GM23248 (cell line): ENCODE measurements at regions not wholly inside any gene's neighbourhood (a gene's known extent, or its start where the extent isn't known, plus 50 kb on each side); places are given as distances from the start of the nearest gene placed in this dataset.

Source experiments
- DNase-seq: peaks from one replicate; pipeline ENCODE4 v3.0.0-alpha.2; 2015
- H2AFZ ChIP-seq: fragments of 200-600 bp; sonication (generic); 2 replicates; pipeline ENCODE4 v1.6.1; 2016; ENCODE audit warnings: antibody characterized with exemption
- H3F3A ChIP-seq: fragments of 200-600 bp; sonication (generic); 2 replicates; pipeline ENCODE4 v1.6.1; 2016; ENCODE audit warnings: mild to moderate bottlenecking, antibody characterized with exemption, mixed run types; ENCODE audit not compliant: insufficient read depth
- H3K27ac ChIP-seq: fragments of 200-600 bp; sonication (generic); 2 replicates; pipeline ENCODE4 v1.5.1; 2016; ENCODE audit warnings: mild to moderate bottlenecking
- H3K27me3 ChIP-seq: fragments of 200-600 bp; sonication (generic); replicated peaks from 2 replicates; pipeline ENCODE4 v1.6.1; 2016; ENCODE audit warnings: mild to moderate bottlenecking; ENCODE audit not compliant: insufficient read depth
- H3K36me3 ChIP-seq: fragments of 200-600 bp; sonication (generic); 2 replicates; pipeline ENCODE4 v1.6.1; 2016; ENCODE audit warnings: low read depth, mild to moderate bottlenecking
- H3K4me1 ChIP-seq: fragments of 200-600 bp; sonication (generic); 2 replicates; pipeline ENCODE4 v1.6.1; 2016; ENCODE audit warnings: mild to moderate bottlenecking; ENCODE audit not compliant: insufficient read depth
- H3K4me2 ChIP-seq: fragments of 200-600 bp; sonication (generic); one replicate; pipeline ENCODE4 v1.6.1; 2016; ENCODE audit warnings: mild to moderate bottlenecking; ENCODE audit not compliant: unreplicated experiment
- H3K4me3 ChIP-seq: fragments of 200-600 bp; sonication (generic); 2 replicates; pipeline ENCODE4 v1.5.1; 2016; ENCODE audit warnings: mild to moderate bottlenecking
- H3K79me2 ChIP-seq: fragments of 200-600 bp; sonication (generic); 2 replicates; pipeline ENCODE4 v1.6.1; 2016; ENCODE audit warnings: mild to moderate bottlenecking; ENCODE audit not compliant: insufficient read depth
- H3K9ac ChIP-seq: fragments of 200-600 bp; sonication (generic); 2 replicates; pipeline ENCODE4 v1.6.1; 2016; ENCODE audit warnings: mild to moderate bottlenecking
- H3K9me2 ChIP-seq: fragments of 200-600 bp; sonication (generic); 2 replicates; pipeline ENCODE4 v1.6.1; 2016; ENCODE audit warnings: mixed run types, mild to moderate bottlenecking, moderate library complexity; ENCODE audit not compliant: insufficient read depth
- H3K9me3 ChIP-seq: fragments of 200-600 bp; sonication (generic); one replicate; pipeline ENCODE4 v1.6.1; 2017; ENCODE audit warnings: low read depth
- H4K20me1 ChIP-seq: fragments of 200-600 bp; sonication (generic); 2 replicates; pipeline ENCODE4 v1.6.0; 2016; ENCODE audit not compliant: insufficient read depth
- EZH2 ChIP-seq: fragments of 200-600 bp; sonication (generic); IDR thresholded peaks from 2 replicates; pipeline ENCODE4 v1.6.1; 2018; ENCODE audit warnings: antibody characterized with exemption, mild to moderate bottlenecking; ENCODE audit not compliant: insufficient read depth, poor library complexity, severe bottlenecking
- EZH2phosphoT487 ChIP-seq: fragments of 200-600 bp; sonication (generic); IDR thresholded peaks from 2 replicates; pipeline ENCODE4 v1.6.1; 2018; ENCODE audit warnings: antibody characterized with exemption, moderate library complexity, mild to moderate bottlenecking, low read depth; ENCODE audit not compliant: insufficient read depth
- WGBS, 2 experiments: methylation state at CpG; one replicate each; pipeline ENCODE4 v1.1.6; 2015 to 2017; ENCODE audit warnings: low lambda C conversion rate in 2 of 2, low coverage in 1 of 2; ENCODE audit errors: missing lambda C conversion rate in 2 of 2; 5-methylcytosine and 5-hydroxymethylcytosine counted together
- in situ Hi-C: fragments of 300-500 bp; cut with MboI; formaldehyde crosslinking; loops from 2 replicates; pipeline ENCODE4 v1.15.0; 2020

GRCh38 chr9:102796244-102796643 lies 198.9 kb upstream of the CYLC2 start:
- H3K9me3 ChIP-seq: no peaks in the 10 kb centered on the region
- no peak overlapping the region for H3K4me2 ChIP-seq
- no peak for DNase-seq
- in situ Hi-C loops: no loop called here
- H3K27me3 ChIP-seq: no peaks in the 10 kb centered on the region
- no peak overlapping the region for H2AFZ ChIP-seq
- H3K36me3 ChIP-seq: no peaks in the 10 kb centered on the region
- no peaks in the 10 kb centered on the region for H3K4me1 ChIP-seq
- H3K9ac ChIP-seq: no peak overlapping the region
- H3K79me2 ChIP-seq: no peaks in the 10 kb centered on the region
- H3K9me2 ChIP-seq: no peaks in the 10 kb centered on the region
- H3K4me3 ChIP-seq: no peak overlapping the region
- no peaks in the 10 kb centered on the region for H3F3A ChIP-seq
- no peak overlapping the region for H3K27ac ChIP-seq
- WGBS, 2 experiments: 18 to 26% methylated on average over 5 of the region's 5 CpGs
- H4K20me1 ChIP-seq: no peaks in the 10 kb centered on the region
- TF ChIP-seq EZH2 (no peak), EZH2phosphoT487 (no peak)

GRCh38 chr9:102795532-102795931 lies 199.6 kb upstream of the CYLC2 start:
- Histone ChIP-seq H2AFZ (no peak overlapping the region), H4K20me1 (no peaks in the 10 kb centered on the region), H3K9me3 (no peaks in the 10 kb centered on the region), H3K9ac (no peak overlapping the region), H3K79me2 (no peaks in the 10 kb centered on the region), H3K36me3 (no peaks in the 10 kb centered on the region), H3K4me1 (no peaks in the 10 kb centered on the region), H3F3A (no peaks in the 10 kb centered on the region), H3K4me2 (no peak overlapping the region), H3K4me3 (no peak overlapping the region), H3K9me2 (no peaks in the 10 kb centered on the region), H3K27me3 (no peaks in the 10 kb centered on the region), H3K27ac (no peak overlapping the region)
- TF ChIP-seq EZH2phosphoT487: no peak
- TF ChIP-seq EZH2: no peak
- no peak for DNase-seq
- in situ Hi-C loops: no loop called here

GRCh38 chr9:102779356-102779755 lies 215.8 kb upstream of the CYLC2 start:
- Histone ChIP-seq H3K36me3 (no peaks in the 10 kb centered on the region), H3K9me2 (no peaks in the 10 kb centered on the region), H3K79me2 (no peaks in the 10 kb centered on the region), H3K27me3 (no peaks in the 10 kb centered on the region), H4K20me1 (no peaks in the 10 kb centered on the region), H3K4me2 (no peak overlapping the region), H3F3A (no peaks in the 10 kb centered on the region), H3K27ac (no peak overlapping the region), H3K9me3 (no peaks in the 10 kb centered on the region), H3K4me1 (no peaks in the 10 kb centered on the region), H3K4me3 (no peak overlapping the region), H3K9ac (no peak overlapping the region), H2AFZ (no peak overlapping the region)
- DNase-seq: no peak
- in situ Hi-C loops: no loop called here
- no peak for TF ChIP-seq EZH2
- no peak for TF ChIP-seq EZH2phosphoT487

- Histone ChIP-seq H3K4me3 (no peak overlapping the region), H3K4me1 (no peaks in the 10 kb centered on the region), H3K79me2 (no peaks in the 10 kb centered on the region), H2AFZ (no peak overlapping the region), H4K20me1 (no peaks in the 10 kb centered on the region), H3F3A (no peaks in the 10 kb centered on the region), H3K27ac (no peak overlapping the region), H3K4me2 (no peak overlapping the region), H3K27me3 (no peaks in the 10 kb centered on the region), H3K9me3 (no peaks in the 10 kb centered on the region), H3K36me3 (no peaks in the 10 kb centered on the region), H3K9ac (no peak overlapping the region), H3K9me2 (no peaks in the 10 kb centered on the region)
- in situ Hi-C loops: no loop called here
- 2 to 14% methylated on average over 4 of the region's 4 CpGs for WGBS, 2 experiments
- DNase-seq: no peak
- no peak for TF ChIP-seq EZH2
- TF ChIP-seq EZH2phosphoT487: no peak
Measured at GRCh38 chr9:102778746-102779145, 216.4 kb upstream of the CYLC2 start.

GRCh38 chr9:102770704-102771103 lies 224.4 kb upstream of the CYLC2 start:
- no peaks in the 10 kb centered on the region for H3F3A ChIP-seq
- H3K9me2 ChIP-seq: no peaks in the 10 kb centered on the region
- no peak for TF ChIP-seq EZH2
- TF ChIP-seq EZH2phosphoT487: no peak
- 61 to 75% methylated on average over 3 of the region's 3 CpGs for WGBS, 2 experiments
- H3K4me1 ChIP-seq: no peaks in the 10 kb centered on the region
- no peak overlapping the region for H2AFZ ChIP-seq
- H3K27ac ChIP-seq: no peak overlapping the region
- H3K79me2 ChIP-seq: no peaks in the 10 kb centered on the region
- no peak for DNase-seq
- H3K36me3 ChIP-seq: no peaks in the 10 kb centered on the region
- H3K27me3 ChIP-seq: no peaks in the 10 kb centered on the region
- H3K9ac ChIP-seq: no peak overlapping the region
- in situ Hi-C loops: no loop called here
- no peaks in the 10 kb centered on the region for H3K9me3 ChIP-seq
- no peak overlapping the region for H3K4me3 ChIP-seq
- no peaks in the 10 kb centered on the region for H4K20me1 ChIP-seq
- no peak overlapping the region for H3K4me2 ChIP-seq
